ENCODE measurements at regions not wholly inside any gene's neighbourhood (a gene's known extent, or its start where the extent isn't known, plus 50 kb on each side); places are given as distances from the start of the nearest gene placed in this dataset.

- H3K27me3 Mint-ChIP-seq: no peaks in the 10 kb centered on the region
- POLR2A ChIA-PET: no interaction called here
- no peak overlapping the region for H3K4me3 Mint-ChIP-seq
- DNase-seq (no peak), ATAC-seq (ENCODE audit: low read depth) (no peak)
- peaks cover 3% of the 10 kb centered on the region for H3K9me3 Mint-ChIP-seq
- no peaks in the 10 kb centered on the region for H3K4me1 Mint-ChIP-seq
- no peaks in the 10 kb centered on the region for H3K36me3 Mint-ChIP-seq
- no peak overlapping the region for H3K27ac Mint-ChIP-seq
Measured at GRCh38 chr5:29930316-29930715, 1263.2 kb upstream of the CDH6 start.

GRCh38 chr5:29924107-29924506 is 1269.4 kb upstream of the CDH6 start:
- ATAC-seq (ENCODE audit: low read depth) (no peak), DNase-seq (no peak)
- Mint-ChIP-seq H3K4me1 (no peaks in the 10 kb centered on the region), H3K36me3 (no peaks in the 10 kb centered on the region), H3K27ac (no peak overlapping the region), H3K9me3 (peaks cover 3% of the 10 kb centered on the region), H3K27me3 (no peaks in the 10 kb centered on the region), H3K4me3 (no peak overlapping the region)
- POLR2A ChIA-PET: no interaction called here

GRCh38 chr5:29905626-29906353 is 1287.7 kb upstream of the CDH6 start:
- Mint-ChIP-seq H3K9me3 (peaks cover 3% of the 10 kb centered on the region), H3K36me3 (no peaks in the 10 kb centered on the region), H3K27me3 (no peaks in the 10 kb centered on the region), H3K27ac (no peak overlapping the region), H3K4me1 (no peaks in the 10 kb centered on the region), H3K4me3 (no peak overlapping the region)
- DNase-seq (no peak), ATAC-seq (ENCODE audit: low read depth) (no peak)
- POLR2A ChIA-PET: no interaction called here

GRCh38 chr5:29902859-29903258 is 1290.6 kb upstream of the CDH6 start:
- DNase-seq (no peak), ATAC-seq (ENCODE audit: low read depth) (no peak)
- H3K4me3 Mint-ChIP-seq: no peak overlapping the region
- H3K36me3 Mint-ChIP-seq: no peaks in the 10 kb centered on the region
- POLR2A ChIA-PET: no interaction called here
- peaks cover 4% of the 10 kb centered on the region for H3K9me3 Mint-ChIP-seq
- no peaks in the 10 kb centered on the region for H3K4me1 Mint-ChIP-seq
- no peak overlapping the region for H3K27ac Mint-ChIP-seq
- H3K27me3 Mint-ChIP-seq: no peaks in the 10 kb centered on the region

GRCh38 chr5:29899583-29899982 is 1293.9 kb upstream of the CDH6 start:
- DNase-seq (no peak), ATAC-seq (ENCODE audit: low read depth) (no peak)
- POLR2A ChIA-PET: no interaction called here
- no peak overlapping the region for H3K4me3 Mint-ChIP-seq
- H3K27ac Mint-ChIP-seq: no peak overlapping the region
- H3K4me1 Mint-ChIP-seq: no peaks in the 10 kb centered on the region
- H3K27me3 Mint-ChIP-seq: no peaks in the 10 kb centered on the region
- no peaks in the 10 kb centered on the region for H3K36me3 Mint-ChIP-seq
- H3K9me3 Mint-ChIP-seq: peaks cover 7% of the 10 kb centered on the region

GRCh38 chr5:29897916-29898315 is 1295.6 kb upstream of the CDH6 start:
- no peak overlapping the region for H3K27ac Mint-ChIP-seq
- no peaks in the 10 kb centered on the region for H3K36me3 Mint-ChIP-seq
- POLR2A ChIA-PET: no interaction called here
- H3K4me1 Mint-ChIP-seq: no peaks in the 10 kb centered on the region
- no peaks in the 10 kb centered on the region for H3K27me3 Mint-ChIP-seq
- H3K9me3 Mint-ChIP-seq: peaks cover 10% of the 10 kb centered on the region
- no peak for DNase-seq
- no peak for ATAC-seq (ENCODE audit: low read depth)
- H3K4me3 Mint-ChIP-seq: no peak overlapping the region

GRCh38 chr5:29896646-29897045 is 1296.8 kb upstream of the CDH6 start:
- no peak for ATAC-seq (ENCODE audit: low read depth)
- Mint-ChIP-seq H3K36me3 (no peaks in the 10 kb centered on the region), H3K4me1 (no peaks in the 10 kb centered on the region), H3K27me3 (no peaks in the 10 kb centered on the region), H3K4me3 (no peak overlapping the region), H3K27ac (no peak overlapping the region), H3K9me3 (peaks cover 12% of the 10 kb centered on the region)
- no peak for DNase-seq
- POLR2A ChIA-PET: no interaction called here

GRCh38 chr5:29894668-29895067 is 1298.8 kb upstream of the CDH6 start:
- no peak overlapping the region for H3K4me3 Mint-ChIP-seq
- DNase-seq (no peak), ATAC-seq (ENCODE audit: low read depth) (no peak)
- no peaks in the 10 kb centered on the region for H3K36me3 Mint-ChIP-seq
- POLR2A ChIA-PET: no interaction called here
- H3K9me3 Mint-ChIP-seq: peaks cover 12% of the 10 kb centered on the region
- H3K4me1 Mint-ChIP-seq: no peaks in the 10 kb centered on the region
- no peaks in the 10 kb centered on the region for H3K27me3 Mint-ChIP-seq
- no peak overlapping the region for H3K27ac Mint-ChIP-seq

- ATAC-seq (ENCODE audit: low read depth) (no peak), DNase-seq (no peak)
- POLR2A ChIA-PET: no interaction called here
- no peaks in the 10 kb centered on the region for H3K36me3 Mint-ChIP-seq
- H3K9me3 Mint-ChIP-seq: peaks cover 7% of the 10 kb centered on the region
- H3K4me3 Mint-ChIP-seq: no peak overlapping the region
- H3K27ac Mint-ChIP-seq: no peak overlapping the region
- no peaks in the 10 kb centered on the region for H3K27me3 Mint-ChIP-seq
- H3K4me1 Mint-ChIP-seq: no peaks in the 10 kb centered on the region
Measured at GRCh38 chr5:29889051-29889450, 1304.4 kb upstream of the CDH6 start.

- Mint-ChIP-seq H3K36me3 (no peaks in the 10 kb centered on the region), H3K4me3 (no peak overlapping the region), H3K4me1 (no peaks in the 10 kb centered on the region), H3K9me3 (peaks cover 3% of the 10 kb centered on the region), H3K27ac (no peak overlapping the region), H3K27me3 (no peaks in the 10 kb centered on the region)
- POLR2A ChIA-PET: no interaction called here
- DNase-seq (no peak), ATAC-seq (ENCODE audit: low read depth) (no peak)
Measured at GRCh38 chr5:29885595-29885994, 1307.9 kb upstream of the CDH6 start.

GRCh38 chr5:29882036-29882435 is 1311.5 kb upstream of the CDH6 start:
- no peak for DNase-seq
- H3K4me1 Mint-ChIP-seq: no peaks in the 10 kb centered on the region

GRCh38 chr5:29879401-29879800 is 1314.1 kb upstream of the CDH6 start:
- POLR2A ChIA-PET: no interaction called here
- Mint-ChIP-seq H3K4me3 (no peak overlapping the region), H3K9me3 (peaks cover 13% of the 10 kb centered on the region), H3K36me3 (no peaks in the 10 kb centered on the region), H3K27ac (no peak overlapping the region), H3K27me3 (no peaks in the 10 kb centered on the region), H3K4me1 (no peaks in the 10 kb centered on the region)
- DNase-seq (no peak), ATAC-seq (ENCODE audit: low read depth) (no peak)

More at GRCh38 chr5:29882036-29882435, 1311.5 kb upstream of the CDH6 start:
- no peak overlapping the region for H3K27ac Mint-ChIP-seq
- H3K4me3 Mint-ChIP-seq: no peak overlapping the region
- no peaks in the 10 kb centered on the region for H3K36me3 Mint-ChIP-seq
- POLR2A ChIA-PET: no interaction called here
- H3K27me3 Mint-ChIP-seq: no peaks in the 10 kb centered on the region
- H3K9me3 Mint-ChIP-seq: peaks cover 14% of the 10 kb centered on the region
- ATAC-seq (ENCODE audit: low read depth): no peak

GRCh38 chr5:29878599-29878998 is 1314.9 kb upstream of the CDH6 start:
- POLR2A ChIA-PET: no interaction called here
- Mint-ChIP-seq H3K4me3 (no peak overlapping the region), H3K27ac (no peak overlapping the region), H3K9me3 (peaks cover 13% of the 10 kb centered on the region), H3K36me3 (no peaks in the 10 kb centered on the region), H3K27me3 (no peaks in the 10 kb centered on the region), H3K4me1 (no peaks in the 10 kb centered on the region)
- ATAC-seq (ENCODE audit: low read depth) (no peak), DNase-seq (no peak)

GRCh38 chr5:29867155-29867554 is 1326.3 kb upstream of the CDH6 start:
- POLR2A ChIA-PET: no interaction called here
- Mint-ChIP-seq H3K27me3 (no peaks in the 10 kb centered on the region), H3K36me3 (no peaks in the 10 kb centered on the region), H3K27ac (no peak overlapping the region), H3K4me3 (no peak overlapping the region), H3K4me1 (no peaks in the 10 kb centered on the region), H3K9me3 (no peaks in the 10 kb centered on the region)
- ATAC-seq (ENCODE audit: low read depth): no peak
- DNase-seq: no peak

GRCh38 chr5:29853711-29854220 is 1339.7 kb upstream of the CDH6 start:
- H3K4me1 Mint-ChIP-seq: no peaks in the 10 kb centered on the region

More at GRCh38 chr5:29853711-29854220, 1339.7 kb upstream of the CDH6 start:
- Mint-ChIP-seq H3K9me3 (peaks cover 11% of the 10 kb centered on the region), H3K4me3 (no peak overlapping the region), H3K27me3 (no peaks in the 10 kb centered on the region), H3K27ac (no peak overlapping the region), H3K36me3 (peaks cover 2% of the 10 kb centered on the region)
- no peak for ATAC-seq (ENCODE audit: low read depth)
- POLR2A ChIA-PET: no interaction called here
- no peak for DNase-seq

Data from activated naive CD8-positive, alpha-beta T cell treated with anti-CD3 and anti-CD28 coated beads, Interleukin-2, amount 10 ng/mL, durations not matched to agents 7 days and 5 days (primary cell).